SJSA1 (cell line): ENCODE measurements at regions not wholly inside any gene's neighbourhood (a gene's known extent, or its start where the extent isn't known, plus 50 kb on each side); places are given as distances from the start of the nearest gene placed in this dataset.

Experiments used
- DNase-seq, 2 experiments: peaks; one replicate each; pipeline ENCODE4 v3.0.0-alpha.2; 2015 to 2020; ENCODE audit warnings: low spot score in 2 of 2, low read depth in 1 of 2
- H3K27ac ChIP-seq: fragments of 250-450 bp; sonication (Bioruptor Pico); 2 replicates; pipeline ENCODE4 v1.5.1; 2020; ENCODE audit warnings: mild to moderate bottlenecking, moderate library complexity
- H3K27me3 ChIP-seq: fragments of 250-450 bp; sonication (Bioruptor Pico); replicated peaks from 2 replicates; pipeline ENCODE4 v1.5.1; 2020; ENCODE audit warnings: mild to moderate bottlenecking, moderate library complexity
- H3K36me3 ChIP-seq: fragments of 250-450 bp; sonication (Bioruptor Pico); 2 replicates; pipeline ENCODE4 v1.5.1; 2020; ENCODE audit warnings: mild to moderate bottlenecking
- H3K4me1 ChIP-seq: fragments of 250-450 bp; sonication (Bioruptor Pico); replicated peaks from 2 replicates; pipeline ENCODE4 v1.6.1; 2021; ENCODE audit warnings: mild to moderate bottlenecking
- H3K4me3 ChIP-seq: fragments of 250-450 bp; sonication (Bioruptor Pico); 2 replicates; pipeline ENCODE4 v1.5.1; 2020; ENCODE audit warnings: mild to moderate bottlenecking
- H3K9me3 ChIP-seq: fragments of 250-450 bp; sonication (Bioruptor Pico); replicated peaks from 2 replicates; pipeline ENCODE4 v1.5.1; 2020; ENCODE audit warnings: mild to moderate bottlenecking

DNA sequence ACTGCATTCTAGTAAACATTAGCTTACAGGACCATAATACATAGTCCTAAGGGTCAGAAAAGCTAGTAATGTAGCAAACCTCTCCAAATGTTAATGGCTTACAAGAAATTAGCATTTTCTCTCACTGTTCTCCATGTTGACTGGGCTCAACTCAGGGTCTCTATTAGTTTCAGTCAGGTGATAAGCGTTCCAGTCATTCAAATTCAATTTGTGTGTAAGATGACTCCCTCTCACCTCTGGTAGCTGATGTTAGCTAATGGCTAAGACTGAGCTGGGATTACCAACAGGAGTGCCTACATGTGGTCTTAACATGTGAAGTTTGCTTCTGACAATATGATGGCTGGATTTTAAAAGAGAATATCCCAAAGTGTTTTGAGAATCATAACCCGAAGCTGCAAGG lies 630.5 kb upstream of the USP15 start:
- H3K4me1 ChIP-seq, result no peaks in the 10 kb centered on the region
- no peaks in the 10 kb centered on the region for H3K36me3 ChIP-seq
- no peak overlapping the region for H3K27ac ChIP-seq
- DNase-seq, result no peak
- H3K4me3 ChIP-seq, result no peak overlapping the region
- no peaks in the 10 kb centered on the region for H3K27me3 ChIP-seq
- no peaks in the 10 kb centered on the region for H3K9me3 ChIP-seq

DNA sequence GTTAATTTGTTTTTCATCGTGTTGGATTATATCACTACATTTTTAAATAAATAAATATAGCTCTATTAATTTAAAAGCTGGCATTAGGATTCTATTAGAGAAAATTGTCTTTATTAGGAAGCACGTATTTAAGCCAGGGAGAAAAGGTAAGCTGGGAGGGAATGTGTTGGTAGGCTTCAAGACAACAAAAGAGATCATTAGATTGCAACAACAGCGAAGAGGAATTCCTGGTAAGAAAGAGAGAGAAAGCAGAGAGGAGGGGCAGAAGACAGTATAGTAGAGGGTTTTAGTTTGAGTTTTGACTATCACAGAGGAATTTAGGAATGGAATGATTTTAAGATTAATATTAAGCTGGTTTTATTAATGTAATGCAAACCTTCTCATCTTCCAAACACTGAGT lies 613.6 kb upstream of the USP15 start:
- H3K4me1 ChIP-seq, result no peaks in the 10 kb centered on the region
- DNase-seq, result no peak
- no peaks in the 10 kb centered on the region; the same call in 1 of the 2 replicates for H3K9me3 ChIP-seq
- no peaks in the 10 kb centered on the region for H3K36me3 ChIP-seq
- no peak overlapping the region for H3K27ac ChIP-seq
- no peak overlapping the region for H3K4me3 ChIP-seq
- H3K27me3 ChIP-seq, result no peaks in the 10 kb centered on the region

DNA sequence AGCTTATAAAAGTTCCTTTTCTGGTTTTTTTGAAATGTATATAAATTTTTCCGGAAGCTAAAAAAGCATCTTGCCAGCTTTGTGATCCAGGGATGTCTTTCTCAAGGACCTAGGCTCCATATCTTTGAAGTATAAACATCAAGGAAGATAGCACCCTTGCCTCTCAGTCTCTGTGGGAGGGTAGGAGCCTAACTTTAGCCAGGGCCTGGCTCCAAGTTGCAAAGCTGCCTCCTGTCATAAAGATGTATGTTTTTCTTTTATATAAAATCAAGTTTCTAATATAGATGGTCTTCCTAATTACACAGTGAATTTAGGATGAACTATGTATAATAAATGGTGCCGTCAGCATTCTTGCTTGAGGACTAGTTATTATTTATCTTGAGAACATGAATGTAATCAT lies 612.6 kb upstream of the USP15 start:
- DNase-seq, result no peak
- Histone ChIP-seq H3K27me3 (no peaks in the 10 kb centered on the region), H3K4me1 (no peaks in the 10 kb centered on the region), H3K4me3 (no peak overlapping the region), H3K36me3 (no peaks in the 10 kb centered on the region), H3K27ac (no peak overlapping the region), H3K9me3 (no peaks in the 10 kb centered on the region; the same call in 1 of the 2 replicates)

DNA sequence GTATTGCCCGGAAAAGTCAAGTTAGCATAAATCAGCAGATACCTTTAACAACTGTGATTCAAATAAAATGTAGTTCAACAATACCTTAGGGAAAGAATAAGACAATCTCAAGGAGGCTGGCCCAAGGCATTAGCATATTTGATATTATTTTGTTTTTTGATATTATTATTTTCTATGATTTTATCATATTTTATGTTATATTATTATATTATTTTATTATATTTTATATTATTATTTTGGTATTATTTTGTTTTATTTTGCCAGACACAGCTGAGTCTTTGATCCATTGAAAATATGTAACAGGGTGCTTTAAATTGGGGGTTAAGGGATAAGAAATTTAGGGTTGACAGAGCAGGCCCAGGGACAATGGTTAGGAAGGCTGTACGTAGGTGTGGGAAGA lies 607.9 kb upstream of the USP15 start:
- Histone ChIP-seq H3K27me3 (no peaks in the 10 kb centered on the region), H3K4me1 (no peaks in the 10 kb centered on the region), H3K4me3 (no peak overlapping the region), H3K36me3 (no peaks in the 10 kb centered on the region), H3K9me3 (no peaks in the 10 kb centered on the region; the same call in none of the 2 replicates), H3K27ac (no peak overlapping the region)
- no peak for DNase-seq

DNA sequence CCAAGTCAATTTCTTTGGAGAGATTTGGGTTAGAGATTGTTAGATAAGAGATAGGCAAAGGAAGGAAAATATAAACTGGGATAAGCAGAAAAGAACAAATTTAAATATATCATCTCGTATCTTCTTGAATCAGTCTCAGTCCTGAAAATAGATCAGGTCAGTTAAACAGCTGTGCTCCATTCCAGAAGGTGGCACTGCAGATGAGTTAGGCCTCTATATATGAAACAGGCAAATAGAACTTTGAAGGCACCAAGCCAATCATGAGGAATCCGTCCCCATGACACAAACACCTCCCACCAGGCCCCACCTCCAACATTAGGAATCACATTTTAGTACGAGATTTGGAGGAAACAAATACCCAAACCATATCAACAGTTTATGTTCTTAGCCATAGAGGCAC lies 605.5 kb upstream of the USP15 start:
- Histone ChIP-seq H3K36me3 (no peaks in the 10 kb centered on the region), H3K27ac (no peak overlapping the region)
- no peak for DNase-seq

DNA sequence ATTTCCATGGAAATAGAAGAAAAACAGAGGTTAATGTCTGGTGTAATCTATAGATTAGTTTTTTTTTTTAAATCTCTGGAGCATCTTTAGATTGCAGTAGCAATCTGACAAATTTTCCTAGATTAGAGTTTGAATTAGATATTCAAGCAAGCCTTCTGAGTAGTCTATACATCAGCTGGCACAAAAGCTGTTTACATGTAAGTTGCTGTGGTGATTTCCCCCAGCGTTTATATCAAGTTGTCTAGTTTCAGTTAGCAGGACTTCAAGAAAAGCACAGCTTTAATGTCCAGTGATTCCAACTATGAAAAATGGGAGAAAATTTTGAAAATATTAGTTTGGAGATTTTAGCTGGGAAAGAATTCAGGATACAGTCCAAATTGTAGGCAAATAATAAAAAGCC lies 605.0 kb upstream of the USP15 start:
- DNase-seq, result no peak
- no peaks in the 10 kb centered on the region; the same call in 1 of the 2 replicates for H3K9me3 ChIP-seq

More for the DNA sequence above, 605.5 kb upstream of the USP15 start:
- Histone ChIP-seq H3K27me3 (no peaks in the 10 kb centered on the region), H3K4me3 (no peak overlapping the region), H3K4me1 (no peaks in the 10 kb centered on the region), H3K9me3 (no peaks in the 10 kb centered on the region; the same call in 1 of the 2 replicates)

DNA sequence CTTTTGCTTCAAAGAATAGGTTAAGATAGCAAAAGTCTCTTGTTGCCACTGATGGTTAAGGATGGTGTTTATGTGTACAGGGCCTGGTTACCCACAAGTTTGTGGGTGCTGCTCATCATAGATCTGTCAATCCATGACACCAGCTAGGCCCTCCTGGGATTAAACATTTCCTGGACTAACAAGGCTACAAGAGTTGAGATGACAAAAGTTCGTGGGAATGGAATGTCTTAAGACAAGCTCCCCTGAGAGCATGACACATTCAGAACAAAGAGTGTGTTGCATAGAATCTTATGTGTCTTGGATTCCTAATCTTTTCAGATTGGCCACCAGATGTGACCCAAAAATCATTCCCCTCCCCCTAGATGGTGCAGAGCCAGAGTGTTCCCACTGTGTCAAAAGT lies 592.5 kb upstream of the USP15 start:
- H3K4me1 ChIP-seq, result no peaks in the 10 kb centered on the region
- DNase-seq, result no peak

More for the DNA sequence above, 605.0 kb upstream of the USP15 start:
- no peaks in the 10 kb centered on the region for H3K27me3 ChIP-seq
- H3K4me3 ChIP-seq, result no peak overlapping the region
- H3K4me1 ChIP-seq, result no peaks in the 10 kb centered on the region
- no peaks in the 10 kb centered on the region for H3K36me3 ChIP-seq
- H3K27ac ChIP-seq, result no peak overlapping the region

DNA sequence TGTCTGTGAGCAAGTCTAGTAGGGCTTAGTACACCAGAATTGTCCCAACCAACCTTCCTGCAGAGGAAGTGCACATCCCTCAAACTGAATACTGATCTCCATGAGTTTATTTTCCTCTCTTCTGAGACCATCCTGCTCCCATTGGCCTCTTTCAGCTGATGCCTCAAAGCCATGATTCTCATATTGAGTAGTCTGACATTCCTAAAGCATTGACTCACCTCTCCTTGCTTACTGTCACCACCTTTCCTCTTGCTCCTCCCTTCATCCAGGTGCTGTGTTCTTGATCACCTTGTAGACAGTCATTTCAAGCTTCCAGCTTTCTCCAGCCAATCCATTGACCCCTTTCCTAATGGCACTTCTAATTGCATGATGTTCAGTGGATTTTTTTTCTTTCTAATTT lies 583.7 kb upstream of the USP15 start:
- Histone ChIP-seq H3K36me3 (no peaks in the 10 kb centered on the region), H3K4me1 (no peaks in the 10 kb centered on the region), H3K27ac (no peak overlapping the region), H3K9me3 (peaks cover 3% of the 10 kb centered on the region; the same call in 1 of the 2 replicates), H3K27me3 (no peaks in the 10 kb centered on the region), H3K4me3 (no peak overlapping the region)
- no peak for DNase-seq

More for the DNA sequence above, 592.5 kb upstream of the USP15 start:
- Histone ChIP-seq H3K36me3 (no peaks in the 10 kb centered on the region), H3K4me3 (no peak overlapping the region), H3K9me3 (no peaks in the 10 kb centered on the region; the same call in 1 of the 2 replicates), H3K27ac (no peak overlapping the region), H3K27me3 (no peaks in the 10 kb centered on the region)

DNA sequence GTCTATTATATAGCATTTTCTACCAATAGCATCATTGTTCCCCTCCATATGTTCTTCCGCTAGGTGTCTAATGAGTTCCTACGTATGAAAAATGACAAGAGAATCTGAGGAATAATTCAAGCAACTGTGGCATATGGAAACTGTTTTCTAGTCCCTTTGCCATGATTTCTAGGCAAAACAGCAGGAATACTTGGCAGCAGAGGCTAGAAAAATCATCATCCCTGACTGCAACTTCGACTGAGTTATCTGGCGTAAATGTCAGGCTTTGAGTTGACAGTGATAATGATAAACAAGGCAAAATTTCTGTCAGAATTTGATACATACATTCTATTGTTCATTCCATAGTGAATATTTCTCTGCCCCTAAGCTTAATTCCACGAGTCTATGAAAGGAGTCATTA lies 572.8 kb upstream of the USP15 start:
- DNase-seq, result no peak
- no peak overlapping the region for H3K4me3 ChIP-seq
- H3K36me3 ChIP-seq, result no peaks in the 10 kb centered on the region
- 0 out of 2 replicates have a peak, but pooled peaks cover 5% of the 10 kb centered on the region for H3K9me3 ChIP-seq
- no peaks in the 10 kb centered on the region for H3K4me1 ChIP-seq
- H3K27me3 ChIP-seq, result no peaks in the 10 kb centered on the region
- H3K27ac ChIP-seq, result no peak overlapping the region

DNA sequence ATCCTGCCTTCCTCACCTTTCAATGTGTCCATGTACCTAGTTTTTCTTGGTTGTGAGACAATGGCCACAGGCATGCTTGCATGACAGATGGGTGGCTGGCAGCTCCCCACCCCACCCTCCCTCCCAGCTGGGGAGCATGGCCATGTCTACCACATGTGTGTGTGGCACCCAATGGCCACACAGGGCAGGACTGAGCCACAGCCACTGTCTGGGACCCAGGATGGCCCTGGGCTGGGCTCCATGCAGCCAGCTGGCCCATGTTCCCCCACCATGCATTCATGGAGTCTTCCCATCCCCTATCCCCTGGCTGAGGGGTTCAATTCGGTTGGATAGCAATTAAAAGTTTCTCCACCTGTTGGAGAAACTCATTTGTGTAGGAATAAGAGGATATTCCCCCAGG lies 566.0 kb upstream of the USP15 start:
- H3K27ac ChIP-seq, result no peak overlapping the region
- no peaks in the 10 kb centered on the region for H3K4me1 ChIP-seq
- DNase-seq, result no peak
- no peaks in the 10 kb centered on the region for H3K27me3 ChIP-seq
- H3K36me3 ChIP-seq, result no peaks in the 10 kb centered on the region
- no peak overlapping the region for H3K4me3 ChIP-seq
- no peaks in the 10 kb centered on the region; the same call in 1 of the 2 replicates for H3K9me3 ChIP-seq

DNA sequence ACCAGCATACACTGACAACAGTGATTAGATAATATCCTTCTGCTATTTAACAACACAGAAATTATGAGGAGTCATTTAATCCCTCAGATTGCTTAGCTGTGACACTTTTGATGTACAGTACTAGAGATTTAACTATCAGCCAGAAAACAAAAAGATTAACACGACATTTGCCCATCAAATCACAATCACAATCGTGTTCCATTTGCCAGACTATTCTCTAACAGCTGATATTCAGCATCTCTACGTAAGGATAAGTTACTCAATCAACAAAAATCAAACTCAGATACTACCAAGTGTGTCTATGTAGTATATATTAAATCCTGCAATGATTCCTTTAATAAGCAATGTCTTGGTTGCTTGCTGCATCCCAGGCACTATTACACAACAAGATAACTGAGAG lies 558.7 kb upstream of the USP15 start:
- no peaks in the 10 kb centered on the region for H3K4me1 ChIP-seq
- H3K36me3 ChIP-seq, result no peaks in the 10 kb centered on the region
- no peak overlapping the region for H3K27ac ChIP-seq
- peaks cover 5% of the 10 kb centered on the region for H3K9me3 ChIP-seq
- no peak for DNase-seq
- no peaks in the 10 kb centered on the region for H3K27me3 ChIP-seq
- no peak overlapping the region for H3K4me3 ChIP-seq

DNA sequence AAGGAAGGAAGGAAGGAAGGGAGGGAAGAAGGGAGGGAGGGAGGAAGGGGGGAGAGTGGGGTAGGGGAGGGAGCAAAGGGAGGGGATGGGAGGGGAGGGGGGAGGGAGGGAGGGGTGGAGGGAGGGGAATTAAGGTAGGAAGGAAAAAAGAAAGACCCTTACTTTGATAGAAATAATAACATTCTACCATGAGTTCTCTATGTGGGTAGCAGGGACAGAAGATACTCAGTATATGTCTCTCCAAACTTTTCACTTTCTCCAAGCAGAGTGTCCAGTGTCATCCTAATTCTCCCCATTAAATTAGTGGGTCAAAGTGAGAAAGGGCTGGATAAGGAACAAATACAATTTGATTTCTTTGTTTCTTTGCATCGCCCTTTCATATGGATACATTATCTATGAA lies 553.4 kb upstream of the USP15 start:
- H3K27ac ChIP-seq, result no peak overlapping the region
- DNase-seq, result no peak
- no peaks in the 10 kb centered on the region for H3K27me3 ChIP-seq
- H3K36me3 ChIP-seq, result no peaks in the 10 kb centered on the region
- H3K9me3 ChIP-seq, result peaks cover 3% of the 10 kb centered on the region
- no peaks in the 10 kb centered on the region for H3K4me1 ChIP-seq
- no peak overlapping the region for H3K4me3 ChIP-seq

DNA sequence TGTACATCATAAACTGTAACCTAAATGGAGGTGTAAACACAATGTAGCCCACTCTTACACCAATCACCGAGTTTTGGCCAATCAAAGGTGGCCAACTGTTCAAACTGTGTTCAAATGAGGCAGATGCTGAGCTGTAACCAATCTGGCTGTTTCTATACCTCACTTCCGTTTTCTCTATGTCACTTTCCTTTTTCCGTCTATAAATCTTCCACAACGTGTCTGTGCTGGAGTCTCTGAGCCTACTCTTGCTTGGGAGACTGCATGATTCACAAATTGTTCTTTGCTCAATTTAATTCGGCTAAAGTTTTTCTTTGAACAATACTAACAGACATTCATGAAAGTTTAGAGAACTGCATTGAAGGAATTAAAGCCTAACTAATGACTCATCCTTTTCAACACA lies 547.1 kb upstream of the USP15 start:
- H3K36me3 ChIP-seq, result no peaks in the 10 kb centered on the region
- H3K4me1 ChIP-seq, result no peaks in the 10 kb centered on the region
- H3K4me3 ChIP-seq, result no peak overlapping the region
- H3K27me3 ChIP-seq, result no peaks in the 10 kb centered on the region
- DNase-seq, result no peak
- H3K27ac ChIP-seq, result no peak overlapping the region
- H3K9me3 ChIP-seq, result no peaks in the 10 kb centered on the region

DNA sequence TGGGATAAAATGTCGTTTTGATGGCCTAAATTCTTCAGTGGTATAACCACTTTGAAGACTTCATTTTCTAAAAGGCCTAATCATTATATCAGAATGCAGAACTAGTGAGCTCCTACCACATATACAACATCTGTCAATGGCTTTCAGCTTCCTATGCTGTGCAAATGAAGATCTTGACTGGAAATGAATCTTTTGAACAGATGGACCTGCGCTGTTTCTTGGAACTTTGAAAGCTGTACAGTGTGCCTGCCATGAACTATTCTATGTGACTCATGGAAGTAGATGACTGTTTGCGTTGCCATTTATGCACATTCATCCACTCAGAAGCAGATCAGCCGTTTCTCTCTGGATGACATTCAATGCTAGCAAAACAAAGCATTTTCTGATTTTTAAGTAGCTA lies 542.2 kb upstream of the USP15 start:
- H3K27me3 ChIP-seq, result no peaks in the 10 kb centered on the region
- no peak for DNase-seq
- H3K36me3 ChIP-seq, result no peaks in the 10 kb centered on the region
- no peak overlapping the region for H3K27ac ChIP-seq
- H3K4me1 ChIP-seq, result no peaks in the 10 kb centered on the region
- no peak overlapping the region for H3K4me3 ChIP-seq
- no peaks in the 10 kb centered on the region for H3K9me3 ChIP-seq

DNA sequence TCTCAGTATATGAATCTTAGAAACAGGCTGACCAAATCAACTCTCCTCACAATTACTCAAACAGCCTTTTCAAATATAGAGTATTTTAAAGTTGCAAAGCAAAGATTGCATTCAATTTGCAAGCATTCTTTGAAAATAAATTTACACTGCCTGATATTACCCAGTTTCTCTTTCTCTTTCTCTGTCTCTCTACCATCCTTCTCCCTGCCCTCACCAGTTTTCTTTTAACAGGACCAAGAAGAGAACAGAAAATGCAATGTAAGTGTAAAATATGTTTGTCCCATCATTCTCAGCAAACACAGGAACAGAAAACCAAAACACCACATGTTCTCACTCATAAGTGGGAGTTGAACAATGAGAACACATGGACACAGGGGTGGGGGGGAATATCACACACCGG lies 520.3 kb upstream of the USP15 start:
- no peaks in the 10 kb centered on the region for H3K27me3 ChIP-seq
- H3K9me3 ChIP-seq, result no peaks in the 10 kb centered on the region
- H3K27ac ChIP-seq, result no peak overlapping the region
- no peaks in the 10 kb centered on the region for H3K4me1 ChIP-seq
- no peak for DNase-seq
- no peak overlapping the region for H3K4me3 ChIP-seq
- no peaks in the 10 kb centered on the region for H3K36me3 ChIP-seq
